ENCODE measurements at regions not wholly inside any gene's neighbourhood (a gene's known extent, or its start where the extent isn't known, plus 50 kb on each side); places are given as distances from the start of the nearest gene placed in this dataset.

- DNase-seq = no peak
Observed at GRCh38 chr1:221947731-221948130, 205.8 kb upstream of the DUSP10 start.

- no peak for DNase-seq
Observed at GRCh38 chr1:221946768-221947167, 204.9 kb upstream of the DUSP10 start.

GRCh38 chr1:221945669-221946068 is 203.8 kb upstream of the DUSP10 start:
- DNase-seq = no peak

- no peak for DNase-seq
Observed at GRCh38 chr1:221944247-221944870, 202.5 kb upstream of the DUSP10 start.

- DNase-seq = no peak
Observed at GRCh38 chr1:221940631-221941030, 198.7 kb upstream of the DUSP10 start.

GRCh38 chr1:221939607-221940006 is 197.7 kb upstream of the DUSP10 start:
- no peak for DNase-seq

- DNase-seq = no peak
Observed at GRCh38 chr1:221937155-221937953, 195.5 kb upstream of the DUSP10 start.

- DNase-seq = no peak
Observed at GRCh38 chr1:221933814-221934213, 191.9 kb upstream of the DUSP10 start.

GRCh38 chr1:221926441-221926840 is 184.6 kb upstream of the DUSP10 start:
- no peak for DNase-seq

- DNase-seq = no peak
Observed at GRCh38 chr1:221925947-221926346, 184.1 kb upstream of the DUSP10 start.

GRCh38 chr1:221923929-221924598 is 182.2 kb upstream of the DUSP10 start:
- DNase-seq = no peak

GRCh38 chr1:221921936-221922335 is 180.0 kb upstream of the DUSP10 start:
- no peak for DNase-seq

- DNase-seq = no peak
Observed at GRCh38 chr1:221919743-221920142, 177.9 kb upstream of the DUSP10 start.

GRCh38 chr1:221919341-221919740 is 177.5 kb upstream of the DUSP10 start:
- DNase-seq = no peak

- DNase-seq = no peak
Observed at GRCh38 chr1:221916176-221916575, 174.3 kb upstream of the DUSP10 start.

GRCh38 chr1:221915764-221916163 is 173.9 kb upstream of the DUSP10 start:
- no peak for DNase-seq

- no peak for DNase-seq
Observed at GRCh38 chr1:221913351-221913892, 171.5 kb upstream of the DUSP10 start.

GRCh38 chr1:221912230-221912629 is 170.3 kb upstream of the DUSP10 start:
- no peak for DNase-seq

- no peak for DNase-seq
Observed at GRCh38 chr1:221911714-221912113, 169.8 kb upstream of the DUSP10 start.

- no peak for DNase-seq
Observed at GRCh38 chr1:221910222-221910621, 168.3 kb upstream of the DUSP10 start.

GRCh38 chr1:221908573-221908972 is 166.7 kb upstream of the DUSP10 start:
- DNase-seq = no peak

GRCh38 chr1:221907166-221907932 is 165.5 kb upstream of the DUSP10 start:
- no peak for DNase-seq

- DNase-seq = no peak
Observed at GRCh38 chr1:221905802-221906201, 163.9 kb upstream of the DUSP10 start.
